ENCODE measurements at regions not wholly inside any gene's neighbourhood (a gene's known extent, or its start where the extent isn't known, plus 50 kb on each side); places are given as distances from the start of the nearest gene placed in this dataset.

- TF ChIP-seq CEBPB (IDR thresholded peaks at IDR 0.05) (no peak), MAX (IDR thresholded peaks at IDR 0.05) (no peak), NFIC (IDR thresholded peaks at IDR 0.05) (no peak), RAD21 (IDR thresholded peaks at IDR 0.05; ENCODE audit: low read depth) (no peak), EP300 (IDR thresholded peaks at IDR 0.05; ENCODE audit: borderline replicate concordance) (no peak), YY1 (IDR thresholded peaks at IDR 0.05; ENCODE audit: low read depth) (no peak), FOXM1 (IDR thresholded peaks at IDR 0.05; ENCODE audit: borderline replicate concordance, low read depth) (no peak), ZBTB7A (IDR thresholded peaks at IDR 0.05; ENCODE audit: low read depth) (no peak), REST (IDR thresholded peaks at IDR 0.05; ENCODE audit: low read depth) (no peak), USF1 (IDR thresholded peaks at IDR 0.05) (no peak)
Measured at GRCh38 chr1:80241566-80241965, 1235.0 kb upstream of the ADGRL4 start.
